ENCODE measurements at regions not wholly inside any gene's neighbourhood (a gene's known extent, or its start where the extent isn't known, plus 50 kb on each side); places are given as distances from the start of the nearest gene placed in this dataset.

- no peak overlapping the region for H3K4me3 Mint-ChIP-seq
- H3K4me3 ChIP-seq (ENCODE audit: low read length): no peak overlapping the region
- peaks cover 15% of the 10 kb centered on the region for H3K4me1 Mint-ChIP-seq
- H3K9me3 Mint-ChIP-seq: no peaks in the 10 kb centered on the region
- H3K36me3 ChIP-seq (ENCODE audit: control insufficient read depth, insufficient read depth, low read length): no peaks in the 10 kb centered on the region
- H3K4me1 ChIP-seq (ENCODE audit: control insufficient read depth, insufficient read depth, low read length): peaks cover 4% of the 10 kb centered on the region
- no peaks in the 10 kb centered on the region for H3K27me3 ChIP-seq (ENCODE audit: control insufficient read depth, insufficient read depth, low read length, poor library complexity, severe bottlenecking)
- no peaks in the 10 kb centered on the region for H3K9me3 ChIP-seq (ENCODE audit: control insufficient read depth, low read length)
- H3K9ac ChIP-seq (ENCODE audit: extremely low read depth, low read length, poor library complexity, severe bottlenecking): no peak overlapping the region
- no peak overlapping the region for H3K27ac ChIP-seq (ENCODE audit: low read depth, low read length)
- H3K36me3 Mint-ChIP-seq (ENCODE audit: low read depth): no peaks in the 10 kb centered on the region
- no peak overlapping the region for H3K27ac Mint-ChIP-seq
- WGBS, 2 experiments (ENCODE audit: insufficient coverage in 1 of 2, insufficient read length in 1 of 2): 93 to 96% methylated on average over 4 to 5 of the region's 5 CpGs
- TF ChIP-seq CTCF (conservative IDR thresholded peaks at IDR 0.05): no peak
- peaks cover 2% of the 10 kb centered on the region for H3K27me3 Mint-ChIP-seq (ENCODE audit: insufficient read depth)
- DNase-seq: no peak
Measured at GRCh38 chr3:152623286-152623911, 211.5 kb upstream of the P2RY1 start.

- Mint-ChIP-seq H3K36me3 (ENCODE audit: low read depth) (no peaks in the 10 kb centered on the region), H3K27me3 (ENCODE audit: insufficient read depth) (no peaks in the 10 kb centered on the region), H3K9me3 (peaks cover 5% of the 10 kb centered on the region), H3K4me3 (no peak overlapping the region), H3K27ac (no peak overlapping the region), H3K4me1 (peaks cover 13% of the 10 kb centered on the region)
- Histone ChIP-seq H3K9me3 (ENCODE audit: control insufficient read depth, low read length) (peaks cover 5% of the 10 kb centered on the region), H3K4me3 (ENCODE audit: low read length) (no peak overlapping the region), H3K27ac (ENCODE audit: low read depth, low read length) (no peak overlapping the region), H3K9ac (ENCODE audit: extremely low read depth, low read length, poor library complexity, severe bottlenecking) (no peak overlapping the region), H3K27me3 (ENCODE audit: control insufficient read depth, insufficient read depth, low read length, poor library complexity, severe bottlenecking) (no peaks in the 10 kb centered on the region), H3K4me1 (ENCODE audit: control insufficient read depth, insufficient read depth, low read length) (no peaks in the 10 kb centered on the region), H3K36me3 (ENCODE audit: control insufficient read depth, insufficient read depth, low read length) (no peaks in the 10 kb centered on the region)
- no peak for TF ChIP-seq CTCF (conservative IDR thresholded peaks at IDR 0.05)
- WGBS, 2 experiments (ENCODE audit: insufficient coverage in 1 of 2, insufficient read length in 1 of 2): 96 to 100% methylated on average over 1 to 4 of the region's 4 CpGs
- DNase-seq: no peak
Measured at GRCh38 chr3:152626226-152626625, 208.7 kb upstream of the P2RY1 start.

- DNase-seq: no peak
- Mint-ChIP-seq H3K4me3 (no peak overlapping the region), H3K27me3 (ENCODE audit: insufficient read depth) (no peaks in the 10 kb centered on the region), H3K27ac (no peak overlapping the region), H3K36me3 (ENCODE audit: low read depth) (no peaks in the 10 kb centered on the region), H3K9me3 (peaks cover 5% of the 10 kb centered on the region), H3K4me1 (peaks cover 6% of the 10 kb centered on the region)
- peaks cover 5% of the 10 kb centered on the region for H3K9me3 ChIP-seq (ENCODE audit: control insufficient read depth, low read length)
- H3K27ac ChIP-seq (ENCODE audit: low read depth, low read length): no peak overlapping the region
- WGBS, 2 experiments (ENCODE audit: insufficient coverage in 1 of 2, insufficient read length in 1 of 2): 95 to 100% methylated on average over 2 to 3 of the region's 3 CpGs
- no peaks in the 10 kb centered on the region for H3K27me3 ChIP-seq (ENCODE audit: control insufficient read depth, insufficient read depth, low read length, poor library complexity, severe bottlenecking)
- no peaks in the 10 kb centered on the region for H3K36me3 ChIP-seq (ENCODE audit: control insufficient read depth, insufficient read depth, low read length)
- no peak overlapping the region for H3K4me3 ChIP-seq (ENCODE audit: low read length)
- no peaks in the 10 kb centered on the region for H3K4me1 ChIP-seq (ENCODE audit: control insufficient read depth, insufficient read depth, low read length)
- no peak overlapping the region for H3K9ac ChIP-seq (ENCODE audit: extremely low read depth, low read length, poor library complexity, severe bottlenecking)
- no peak for TF ChIP-seq CTCF (conservative IDR thresholded peaks at IDR 0.05)
Measured at GRCh38 chr3:152628496-152628895, 206.4 kb upstream of the P2RY1 start.

Data from endodermal cell (in vitro differentiated cells).